OCI-LY7 (cell line): ENCODE measurements at regions not wholly inside any gene's neighbourhood (a gene's known extent, or its start where the extent isn't known, plus 50 kb on each side); places are given as distances from the start of the nearest gene placed in this dataset.

Source experiments
- BruUV-seq: library from RNA; stranded (reverse); fragments of 400-500 nt; replicated peaks from 2 replicates; lab custom pipeline; 2021; lab: Mats Ljungman, UMichigan
- CTCF ChIA-PET: fragments of 300-600 bp; sonication (Branson Sonifier 250); formaldehyde crosslinking; loops from one replicate; lab custom pipeline; 2022; ENCODE audit warnings: antibody characterized with exemption; ENCODE audit not compliant: unreplicated experiment; lab: Charles Lee
- POLR2A ChIA-PET: fragments of 300-600 bp; sonication (Branson Sonifier 250); formaldehyde crosslinking; loops from one replicate; lab custom pipeline; 2022; ENCODE audit warnings: antibody characterized with exemption; lab: Charles Lee
- DNase-seq: peaks from one replicate; pipeline ENCODE4 v3.0.0-alpha.2; 2015; ENCODE audit warnings: low spot score
- H2AFZ ChIP-seq: fragments of 200-600 bp; sonication (generic), shearing (Covaris generic); 2 replicates; pipeline ENCODE4 v1.6.1; 2014; ENCODE audit warnings: mild to moderate bottlenecking, antibody characterized with exemption, low read length, moderate library complexity
- H3K27ac ChIP-seq: fragments of 200-600 bp; sonication (generic); 2 replicates; pipeline ENCODE4 v1.5.1; 2014; ENCODE audit warnings: mixed run types, low read depth, mild to moderate bottlenecking, moderate library complexity, low read length, inconsistent platforms; ENCODE audit not compliant: poor library complexity, severe bottlenecking
- H3K36me3 ChIP-seq: fragments of 200-600 bp; sonication (generic); 2 replicates; pipeline ENCODE4 v1.6.1; 2014; ENCODE audit warnings: mild to moderate bottlenecking, antibody characterized with exemption, low read length, moderate library complexity, mixed read lengths; ENCODE audit not compliant: insufficient read depth
- H3K4me1 ChIP-seq: fragments of 200-600 bp; sonication (generic); 2 replicates; pipeline ENCODE4 v1.5.1; 2014; ENCODE audit warnings: mild to moderate bottlenecking, low read length; ENCODE audit not compliant: insufficient read depth, poor library complexity, severe bottlenecking
- H3K4me2 ChIP-seq: fragments of 200-600 bp; sonication (generic); 2 replicates; pipeline ENCODE4 v1.6.1; 2014; ENCODE audit warnings: mild to moderate bottlenecking, low read length
- H3K4me3 ChIP-seq: fragments of 200-600 bp; sonication (generic); 2 replicates; pipeline ENCODE4 v1.5.1; 2014; ENCODE audit warnings: mild to moderate bottlenecking, low read depth, low read length; ENCODE audit not compliant: poor library complexity, severe bottlenecking
- H3K79me2 ChIP-seq: fragments of 200-600 bp; sonication (generic); 2 replicates; pipeline ENCODE4 v1.6.1; 2016; ENCODE audit warnings: low read depth, mild to moderate bottlenecking, low read length, moderate library complexity, mixed read lengths; ENCODE audit not compliant: insufficient read depth
- H3K9me2 ChIP-seq: fragments of 200-600 bp; sonication (generic); 2 replicates; pipeline ENCODE4 v1.6.1; 2016; ENCODE audit warnings: mild to moderate bottlenecking, low read length, mixed read lengths; ENCODE audit not compliant: insufficient read depth
- H3K9me3 ChIP-seq: fragments of 200-600 bp; sonication (generic); 2 replicates; pipeline ENCODE4 v1.6.1; 2014; ENCODE audit warnings: mild to moderate bottlenecking, mixed run types, low read length, mixed read lengths
- H4K20me1 ChIP-seq: fragments of 200-600 bp; sonication (generic); 2 replicates; pipeline ENCODE4 v1.6.1; 2014; ENCODE audit warnings: mild to moderate bottlenecking, antibody characterized with exemption, low read length, moderate library complexity, mixed read lengths; ENCODE audit not compliant: insufficient read depth
- CTCF ChIP-seq: fragments of 200-600 bp; sonication (generic); conservative IDR thresholded peaks from 2 replicates; pipeline ENCODE4 v1.5.1; 2014; ENCODE audit warnings: mild to moderate bottlenecking, antibody characterized with exemption, low read length, moderate library complexity, mixed read lengths
- EZH2phosphoT487 ChIP-seq: fragments of 200-600 bp; sonication (generic); IDR thresholded peaks from 2 replicates; pipeline ENCODE4 v1.6.1; 2018; ENCODE audit warnings: low read depth, borderline replicate concordance, mild to moderate bottlenecking, mixed run types, antibody characterized with exemption, low read length, moderate library complexity, mixed read lengths
- intact Hi-C: fragments of 100-400 bp; cut with micrococcal nuclease; formaldehyde crosslinking; loops from one replicate; pipeline ENCODE4 v1.10.0; 2022; ENCODE audit not compliant: unreplicated experiment

- no peaks in the 10 kb centered on the region for H3K79me2 ChIP-seq
- no peak overlapping the region for H2AFZ ChIP-seq
- no peak overlapping the region for H3K4me2 ChIP-seq
- ChIA-PET POLR2A (no interaction called here), CTCF (no interaction called here)
- intact Hi-C loops: no loop called here
- H3K4me3 ChIP-seq: no peak overlapping the region
- no peaks in the 10 kb centered on the region for H4K20me1 ChIP-seq
- TF ChIP-seq CTCF (no peak), EZH2phosphoT487 (no peak)
- no peaks in the 10 kb centered on the region for H3K36me3 ChIP-seq
- H3K4me1 ChIP-seq: no peaks in the 10 kb centered on the region
- BruUV-seq: no TSS peak
- no peaks in the 10 kb centered on the region for H3K9me2 ChIP-seq
- no peak overlapping the region for H3K27ac ChIP-seq
- DNase-seq: no peak
- no peaks in the 10 kb centered on the region for H3K9me3 ChIP-seq
These were observed 105.4 kb upstream of the PRR20G start for GRCh38 chr3:127393131-127393820.

- H3K36me3 ChIP-seq: no peaks in the 10 kb centered on the region
- BruUV-seq: no TSS peak
- POLR2A ChIA-PET: no interaction called here
- TF ChIP-seq EZH2phosphoT487: no peak
- TF ChIP-seq CTCF: no peak
- H3K27ac ChIP-seq: no peak overlapping the region
- H3K4me2 ChIP-seq: no peak overlapping the region
- H3K79me2 ChIP-seq: no peaks in the 10 kb centered on the region
- H2AFZ ChIP-seq: no peak overlapping the region
- no peak for DNase-seq
- no peaks in the 10 kb centered on the region for H4K20me1 ChIP-seq
- H3K4me3 ChIP-seq: no peak overlapping the region
- H3K9me2 ChIP-seq: no peaks in the 10 kb centered on the region
- no peaks in the 10 kb centered on the region for H3K4me1 ChIP-seq
- intact Hi-C loops: no loop called here
- CTCF ChIA-PET: no interaction called here
- H3K9me3 ChIP-seq: no peaks in the 10 kb centered on the region
These were observed 104.3 kb upstream of the PRR20G start for GRCh38 chr3:127392156-127392490.

- no peak overlapping the region for H3K4me2 ChIP-seq
- intact Hi-C loops: no loop called here
- TF ChIP-seq CTCF (no peak), EZH2phosphoT487 (no peak)
- POLR2A ChIA-PET: no interaction called here
- CTCF ChIA-PET: no interaction called here
- H2AFZ ChIP-seq: no peak overlapping the region
- no peaks in the 10 kb centered on the region for H3K9me3 ChIP-seq
- no peaks in the 10 kb centered on the region for H3K36me3 ChIP-seq
- no peak overlapping the region for H3K4me3 ChIP-seq
- no peaks in the 10 kb centered on the region for H3K4me1 ChIP-seq
- no peaks in the 10 kb centered on the region for H3K79me2 ChIP-seq
- no TSS peak for BruUV-seq
- H3K27ac ChIP-seq: no peak overlapping the region
- DNase-seq: no peak
- H4K20me1 ChIP-seq: no peaks in the 10 kb centered on the region
- no peaks in the 10 kb centered on the region for H3K9me2 ChIP-seq
These were observed 103.8 kb upstream of the PRR20G start for GRCh38 chr3:127391436-127392155.
